Stomach (tissue), 4 donors: ENCODE measurements at regions not wholly inside any gene's neighbourhood (a gene's known extent, or its start where the extent isn't known, plus 50 kb on each side); places are given as distances from the start of the nearest gene placed in this dataset.

Experiments
- CTCF ChIP-seq, 7 experiments: fragments of 450-650 bp in 4 of 7; fragments of 200-600 bp in 3 of 7; sonication (generic) in 3 of 7; IDR thresholded peaks; one replicate each; pipeline ENCODE4 v1.5.1; 2016 to 2019; ENCODE audit warnings: antibody characterized with exemption in 7 of 7, control low read depth in 2 of 7, mild to moderate bottlenecking in 1 of 7
- POLR2A ChIP-seq, 4 donors: fragments of 450-650 bp; IDR thresholded peaks; one replicate each; pipeline ENCODE4 v1.6.1; 2016; ENCODE audit warnings: antibody characterized with exemption in 4 of 4, control low read depth in 2 of 4, mild to moderate bottlenecking in 1 of 4, moderate library complexity in 1 of 4

GRCh38 chr1:56434025-56434424, 145.3 kb downstream of the PLPP3 start:
- TF ChIP-seq CTCF (IDR thresholded peaks at IDR 0.05) (no peak), POLR2A (IDR thresholded peaks at IDR 0.05) (no peak)
